ENCODE measurements at regions not wholly inside any gene's neighbourhood (a gene's known extent, or its start where the extent isn't known, plus 50 kb on each side); places are given as distances from the start of the nearest gene placed in this dataset.
A peak's percentile ranks its signal among the peaks of the same experiment; 100 is the strongest.
"Not testable (repeated sequence)": the region's sequence is repeated elsewhere in the genome, so short reads cannot be mapped to it uniquely, and the experiment has no call there.

- H3K4me3 ChIP-seq (ENCODE audit: low read length), result no peak overlapping the region
- H3K36me3 ChIP-seq (ENCODE audit: insufficient read depth, low read length), result no peaks in the 10 kb centered on the region
- H3K27me3 ChIP-seq (ENCODE audit: insufficient read depth, low read length), result no peaks in the 10 kb centered on the region
- H3K9me3 ChIP-seq (ENCODE audit: low read length), result no peaks in the 10 kb centered on the region
- H3K4me1 ChIP-seq (ENCODE audit: insufficient read depth, low read length), result peaks cover 2% of the 10 kb centered on the region
- H2AFZ ChIP-seq (ENCODE audit: low read depth, low read length), result no peak overlapping the region
Observed at GRCh38 chr7:12491526-12491925, 79.0 kb upstream of the SCIN start.

GRCh38 chr7:12493407-12493806, 77.1 kb upstream of the SCIN start:
- H3K4me1 ChIP-seq (ENCODE audit: insufficient read depth, low read length), result peaks cover 2% of the 10 kb centered on the region
- H3K4me3 ChIP-seq (ENCODE audit: low read length), result no peak overlapping the region
- H3K9me3 ChIP-seq (ENCODE audit: low read length), result no peaks in the 10 kb centered on the region

GRCh38 chr7:12493863-12494686, 76.4 kb upstream of the SCIN start:
- H3K36me3 ChIP-seq (ENCODE audit: insufficient read depth, low read length), result no peaks in the 10 kb centered on the region
- H3K4me1 ChIP-seq (ENCODE audit: insufficient read depth, low read length), result peaks cover 2% of the 10 kb centered on the region
- no peak overlapping the region for H3K4me3 ChIP-seq (ENCODE audit: low read length)
- no peaks in the 10 kb centered on the region for H3K9me3 ChIP-seq (ENCODE audit: low read length)
- no peaks in the 10 kb centered on the region for H3K27me3 ChIP-seq (ENCODE audit: insufficient read depth, low read length)
- no peak overlapping the region for H2AFZ ChIP-seq (ENCODE audit: low read depth, low read length)

More at GRCh38 chr7:12493407-12493806, 77.1 kb upstream of the SCIN start:
- H3K36me3 ChIP-seq (ENCODE audit: insufficient read depth, low read length), result no peaks in the 10 kb centered on the region
- H3K27me3 ChIP-seq (ENCODE audit: insufficient read depth, low read length), result no peaks in the 10 kb centered on the region
- H2AFZ ChIP-seq (ENCODE audit: low read depth, low read length), result no peak overlapping the region

GRCh38 chr7:12494687-12495024, 75.9 kb upstream of the SCIN start:
- Histone ChIP-seq H3K9me3 (ENCODE audit: low read length) (no peaks in the 10 kb centered on the region), H3K36me3 (ENCODE audit: insufficient read depth, low read length) (no peaks in the 10 kb centered on the region), H2AFZ (ENCODE audit: low read depth, low read length) (no peak overlapping the region), H3K4me1 (ENCODE audit: insufficient read depth, low read length) (peaks cover 2% of the 10 kb centered on the region), H3K4me3 (ENCODE audit: low read length) (no peak overlapping the region), H3K27me3 (ENCODE audit: insufficient read depth, low read length) (no peaks in the 10 kb centered on the region)

- not testable (repeated sequence) for H3K4me1 ChIP-seq (ENCODE audit: insufficient read depth, low read length); H3K9me3 ChIP-seq (ENCODE audit: low read length); H2AFZ ChIP-seq (ENCODE audit: low read depth, low read length); H3K4me3 ChIP-seq (ENCODE audit: low read length); H3K36me3 ChIP-seq (ENCODE audit: insufficient read depth, low read length); H3K27me3 ChIP-seq (ENCODE audit: insufficient read depth, low read length)
Observed at GRCh38 chr7:12496901-12497674, 73.4 kb upstream of the SCIN start.

GRCh38 chr7:12504149-12504548, 66.4 kb upstream of the SCIN start:
- H3K27me3 ChIP-seq (ENCODE audit: insufficient read depth, low read length), result no peaks in the 10 kb centered on the region
- H3K9me3 ChIP-seq (ENCODE audit: low read length), result no peaks in the 10 kb centered on the region
- no peak overlapping the region for H3K4me3 ChIP-seq (ENCODE audit: low read length)
- H3K4me1 ChIP-seq (ENCODE audit: insufficient read depth, low read length), result peaks cover 3% of the 10 kb centered on the region
- H3K36me3 ChIP-seq (ENCODE audit: insufficient read depth, low read length), result no peaks in the 10 kb centered on the region
- H2AFZ ChIP-seq (ENCODE audit: low read depth, low read length), result peak overlapping the region; percentile 40

- H2AFZ ChIP-seq (ENCODE audit: low read depth, low read length), result no peak overlapping the region
- H3K36me3 ChIP-seq (ENCODE audit: insufficient read depth, low read length), result no peaks in the 10 kb centered on the region
- no peaks in the 10 kb centered on the region for H3K27me3 ChIP-seq (ENCODE audit: insufficient read depth, low read length)
- H3K9me3 ChIP-seq (ENCODE audit: low read length), result no peaks in the 10 kb centered on the region
- no peak overlapping the region for H3K4me3 ChIP-seq (ENCODE audit: low read length)
- H3K4me1 ChIP-seq (ENCODE audit: insufficient read depth, low read length), result peaks cover 3% of the 10 kb centered on the region
Observed at GRCh38 chr7:12508005-12508404, 62.5 kb upstream of the SCIN start.

GRCh38 chr7:12508554-12508953, 62.0 kb upstream of the SCIN start:
- H2AFZ ChIP-seq (ENCODE audit: low read depth, low read length), result no peak overlapping the region
- no peaks in the 10 kb centered on the region for H3K9me3 ChIP-seq (ENCODE audit: low read length)
- no peak overlapping the region for H3K4me3 ChIP-seq (ENCODE audit: low read length)
- no peaks in the 10 kb centered on the region for H3K27me3 ChIP-seq (ENCODE audit: insufficient read depth, low read length)
- H3K36me3 ChIP-seq (ENCODE audit: insufficient read depth, low read length), result no peaks in the 10 kb centered on the region
- H3K4me1 ChIP-seq (ENCODE audit: insufficient read depth, low read length), result peaks cover 3% of the 10 kb centered on the region

- Histone ChIP-seq H3K36me3 (ENCODE audit: insufficient read depth, low read length) (no peaks in the 10 kb centered on the region), H3K27me3 (ENCODE audit: insufficient read depth, low read length) (no peaks in the 10 kb centered on the region), H3K4me1 (ENCODE audit: insufficient read depth, low read length) (no peaks in the 10 kb centered on the region), H2AFZ (ENCODE audit: low read depth, low read length) (no peak overlapping the region), H3K9me3 (ENCODE audit: low read length) (peaks cover 2% of the 10 kb centered on the region), H3K4me3 (ENCODE audit: low read length) (no peak overlapping the region)
Observed at GRCh38 chr7:12517451-12517850, 53.1 kb upstream of the SCIN start.

GRCh38 chr7:12518920-12519681, 51.4 kb upstream of the SCIN start:
- no peak overlapping the region for H3K4me3 ChIP-seq (ENCODE audit: low read length)
- no peaks in the 10 kb centered on the region for H3K4me1 ChIP-seq (ENCODE audit: insufficient read depth, low read length)
- H2AFZ ChIP-seq (ENCODE audit: low read depth, low read length), result no peak overlapping the region
- no peaks in the 10 kb centered on the region for H3K27me3 ChIP-seq (ENCODE audit: insufficient read depth, low read length)
- peaks cover 2% of the 10 kb centered on the region for H3K9me3 ChIP-seq (ENCODE audit: low read length)
- H3K36me3 ChIP-seq (ENCODE audit: insufficient read depth, low read length), result no peaks in the 10 kb centered on the region

GRCh38 chr7:12519682-12520009, 50.9 kb upstream of the SCIN start:
- H3K36me3 ChIP-seq (ENCODE audit: insufficient read depth, low read length), result no peaks in the 10 kb centered on the region
- peaks cover 2% of the 10 kb centered on the region for H3K9me3 ChIP-seq (ENCODE audit: low read length)
- no peak overlapping the region for H3K4me3 ChIP-seq (ENCODE audit: low read length)
- no peaks in the 10 kb centered on the region for H3K27me3 ChIP-seq (ENCODE audit: insufficient read depth, low read length)
- H3K4me1 ChIP-seq (ENCODE audit: insufficient read depth, low read length), result no peaks in the 10 kb centered on the region
- no peak overlapping the region for H2AFZ ChIP-seq (ENCODE audit: low read depth, low read length)

All from neuron (in vitro differentiated cells).